Endothelial cell of umbilical vein (primary cell): ENCODE measurements at regions not wholly inside any gene's neighbourhood (a gene's known extent, or its start where the extent isn't known, plus 50 kb on each side); places are given as distances from the start of the nearest gene placed in this dataset.

Experiments
- BruUV-seq: library from RNA; stranded (reverse); fragments of 400-500 nt; replicated peaks from 2 replicates; lab custom pipeline; 2021; lab: Mats Ljungman, UMichigan
- CTCF ChIA-PET: fragments of 300-600, 350-600 bp; sonication (Branson Sonifier 250); formaldehyde crosslinking; loops from one replicate; lab custom pipeline; 2021; ENCODE audit warnings: antibody characterized with exemption, inconsistent platforms; lab: Charles Lee
- POLR2A ChIA-PET: fragments of 300-600, 350-600 bp; sonication (Branson Sonifier 250); formaldehyde crosslinking; loops from one replicate; lab custom pipeline; 2021; ENCODE audit warnings: antibody characterized with exemption, inconsistent platforms; lab: Charles Lee
- DNase-seq: peaks from one replicate; pipeline ENCODE4 v3.0.0-alpha.2; 2011; ENCODE audit warnings: low read depth, low spot score
- FAIRE-seq: peaks from 2 replicates; lab custom pipeline; 2011; peaks lifted over from hg19 to GRCh38; lab: Jason Lieb, UNC
- H2AFZ ChIP-seq: 2 replicates; pipeline ENCODE4 v1.6.0; 2012; ENCODE audit warnings: low read depth, low read length, control low read depth, inconsistent platforms
- H3K27ac ChIP-seq: 2 replicates; pipeline ENCODE4 v1.5.1; 2011; ENCODE audit warnings: low read depth, mild to moderate bottlenecking, control low read depth, low read length, moderate library complexity; ENCODE audit not compliant: insufficient read depth
- H3K27me3 ChIP-seq, 2 experiments: 2 replicates each; pipeline versions ENCODE4 v1.6.0 to v1.6.1; 2011; ENCODE audit warnings: low read length in 2 of 2, mixed read lengths in 1 of 2; ENCODE audit not compliant: control insufficient read depth in 2 of 2, insufficient read depth in 2 of 2
- H3K36me3 ChIP-seq, 2 experiments: 2 replicates in 1 of 2; 3 replicates in 1 of 2; pipeline ENCODE4 v1.5.1; 2011; ENCODE audit warnings: low read length in 2 of 2, mild to moderate bottlenecking in 1 of 2, moderate library complexity in 1 of 2; ENCODE audit not compliant: control insufficient read depth in 2 of 2, insufficient read depth in 2 of 2; ENCODE audit errors: extremely low read depth in 1 of 2
- H3K4me1 ChIP-seq: 3 replicates; pipeline ENCODE4 v1.5.1; 2011; ENCODE audit warnings: mild to moderate bottlenecking, low read length; ENCODE audit not compliant: control insufficient read depth, insufficient read depth; ENCODE audit errors: extremely low read depth
- H3K4me2 ChIP-seq: 2 replicates; pipeline ENCODE4 v1.6.1; 2011; ENCODE audit warnings: low read length, control low read depth, mixed read lengths; ENCODE audit not compliant: insufficient read depth
- H3K4me3 ChIP-seq, 3 experiments: fragments of 200-600 bp in 1 of 3; sonication (generic), shearing (Covaris generic) in 1 of 3; replicated peaks in 1 of 3; 2 replicates each; pipeline ENCODE4 v1.5.1; 2011 to 2016; ENCODE audit warnings: control low read depth in 3 of 3, low read length in 3 of 3, mild to moderate bottlenecking in 2 of 3, inconsistent platforms in 1 of 3, low read depth in 1 of 3, moderate library complexity in 1 of 3; ENCODE audit not compliant: insufficient read depth in 1 of 3
- H3K79me2 ChIP-seq: 2 replicates; pipeline ENCODE4 v1.6.0; 2012; ENCODE audit warnings: low read length, inconsistent platforms; ENCODE audit not compliant: control insufficient read depth, insufficient read depth
- H3K9ac ChIP-seq: replicated peaks from 2 replicates; pipeline ENCODE3; 2011; ENCODE audit warnings: low read length, control low read depth; ENCODE audit not compliant: insufficient read depth; ENCODE audit errors: extremely low read depth
- H3K9me1 ChIP-seq: replicated peaks from 3 replicates; pipeline ENCODE4 v1.6.0; 2011; ENCODE audit warnings: mild to moderate bottlenecking, low read length; ENCODE audit not compliant: control insufficient read depth, insufficient read depth; ENCODE audit errors: extremely low read depth
- H3K9me3 ChIP-seq: replicated peaks from 2 replicates; pipeline ENCODE4 v1.5.1; 2012; ENCODE audit warnings: low read length, inconsistent platforms; ENCODE audit not compliant: control insufficient read depth, insufficient read depth
- H4K20me1 ChIP-seq: replicated peaks from 2 replicates; pipeline ENCODE3; 2011; ENCODE audit warnings: mild to moderate bottlenecking, low read length; ENCODE audit not compliant: control insufficient read depth, insufficient read depth; ENCODE audit errors: extremely low read depth
- GATA2 ChIP-seq: IDR thresholded peaks from 2 replicates; pipeline ENCODE4 v1.7.0; 2011; ENCODE audit warnings: low read depth, mild to moderate bottlenecking, moderate library complexity, mixed read lengths, low read length; ENCODE audit not compliant: insufficient read length, insufficient read depth
- MAX ChIP-seq: IDR thresholded peaks from 2 replicates; pipeline ENCODE4 v1.6.1; 2011; ENCODE audit not compliant: insufficient read depth, insufficient read length
- MYC ChIP-seq: IDR thresholded peaks from one replicate; pipeline ENCODE4 v1.6.1; 2011; ENCODE audit warnings: mild to moderate bottlenecking, low read depth, low read length
- POLR2A ChIP-seq: IDR thresholded peaks from 2 replicates; pipeline ENCODE4 v1.6.1; 2012; ENCODE audit warnings: low read depth, mild to moderate bottlenecking, control low read depth, low read length
- POLR2AphosphoS5 ChIP-seq: IDR thresholded peaks from 2 replicates; pipeline ENCODE4 v1.6.1; 2012; ENCODE audit warnings: low read depth, mild to moderate bottlenecking, control low read depth, low read length, moderate library complexity; ENCODE audit not compliant: insufficient read depth
- dilution Hi-C: fragments of 300-500 bp; cut with MboI; formaldehyde crosslinking; loops from one replicate; pipeline ENCODE4 v1.15.0; 2019; ENCODE audit warnings: low sequenced_read_pairs; ENCODE audit not compliant: extremely low pct_ligation_motif_present
- intact Hi-C: fragments of 100-400 bp; cut with micrococcal nuclease; formaldehyde crosslinking; loops from one replicate; pipeline ENCODE4 v1.10.0; 2022

GRCh38 chr20:24406251-24406650, 63.2 kb upstream of the SYNDIG1 start:
- no peak overlapping the region for H3K9ac ChIP-seq
- BruUV-seq, result no TSS peak
- dilution Hi-C loops (no loop called here), intact Hi-C loops (no loop called here)
- ChIA-PET POLR2A (no interaction called here), CTCF (no interaction called here)
- no peak overlapping the region for H3K4me3 ChIP-seq
- DNase-seq (no peak), FAIRE-seq (no peak)
- H3K27me3 ChIP-seq, result no peaks in the 10 kb centered on the region
- peaks cover 1% of the 10 kb centered on the region for H3K9me3 ChIP-seq
- H3K4me1 ChIP-seq, result no peaks in the 10 kb centered on the region
- H3K4me2 ChIP-seq, result no peak overlapping the region
- no peaks in the 10 kb centered on the region for H4K20me1 ChIP-seq
- TF ChIP-seq POLR2A (no peak), POLR2AphosphoS5 (no peak)
- H3K27ac ChIP-seq, result no peak overlapping the region
- no peak overlapping the region for H2AFZ ChIP-seq
- H3K79me2 ChIP-seq, result no peaks in the 10 kb centered on the region
- H3K9me1 ChIP-seq, result no peaks in the 10 kb centered on the region
- H3K36me3 ChIP-seq, result no peaks in the 10 kb centered on the region

- Histone ChIP-seq H3K9ac (no peak overlapping the region), H3K9me1 (no peaks in the 10 kb centered on the region), H3K27ac (no peak overlapping the region), H3K36me3 (no peaks in the 10 kb centered on the region), H3K4me3 (no peak overlapping the region), H3K9me3 (peaks cover 1% of the 10 kb centered on the region), H3K4me2 (no peak overlapping the region), H3K79me2 (no peaks in the 10 kb centered on the region), H4K20me1 (no peaks in the 10 kb centered on the region), H3K4me1 (no peaks in the 10 kb centered on the region), H2AFZ (no peak overlapping the region), H3K27me3 (no peaks in the 10 kb centered on the region)
- DNase-seq (no peak), FAIRE-seq (no peak)
- intact Hi-C loops, result no loop called here
- ChIA-PET POLR2A (no interaction called here), CTCF (no interaction called here)
- TF ChIP-seq MAX (no peak), POLR2AphosphoS5 (no peak), POLR2A (no peak), GATA2 (no peak), MYC (no peak)
- dilution Hi-C loops, result no loop called here
- BruUV-seq, result no TSS peak
Measured at GRCh38 chr20:24405810-24406209, 63.6 kb upstream of the SYNDIG1 start.
